ENCODE measurements at regions not wholly inside any gene's neighbourhood (a gene's known extent, or its start where the extent isn't known, plus 50 kb on each side); places are given as distances from the start of the nearest gene placed in this dataset.

- TF ChIP-seq YY1 (IDR thresholded peaks at IDR 0.05; ENCODE audit: insufficient read depth, insufficient read length) (no peak), SUZ12 (IDR thresholded peaks at IDR 0.05; ENCODE audit: extremely low read depth, insufficient read depth, insufficient read length) (no peak), ZNF274 (IDR thresholded peaks at IDR 0.05; ENCODE audit: low read depth, low read length) (no peak)
These were observed 214.3 kb downstream of the OXSM start for GRCh38 chr3:26004172-26004571.

Measured in NT2/D1 (cell line).